Loucy (cell line): ENCODE measurements at regions not wholly inside any gene's neighbourhood (a gene's known extent, or its start where the extent isn't known, plus 50 kb on each side); places are given as distances from the start of the nearest gene placed in this dataset.

ENCODE experiments used
- H2AFZ ChIP-seq: fragments of 200-600 bp; sonication (generic); 2 replicates; pipeline ENCODE4 v1.6.0; 2016; ENCODE audit warnings: antibody characterized with exemption, mild to moderate bottlenecking, low read length, moderate library complexity
- H3F3A ChIP-seq: fragments of 200-600 bp; 2 replicates; pipeline ENCODE4 v1.6.0; 2016; ENCODE audit warnings: antibody characterized with exemption, low read depth, mild to moderate bottlenecking
- H3K27me3 ChIP-seq: fragments of 200-600 bp; sonication (generic); 2 replicates; pipeline ENCODE4 v1.6.1; 2014; ENCODE audit warnings: low read length, mild to moderate bottlenecking; ENCODE audit not compliant: insufficient read depth, poor library complexity, severe bottlenecking
- H3K36me3 ChIP-seq: fragments of 200-600 bp; sonication (generic); 2 replicates; pipeline ENCODE4 v1.6.1; 2016; ENCODE audit warnings: low read length; ENCODE audit not compliant: insufficient read depth
- H3K4me1 ChIP-seq: fragments of 200-600 bp; sonication (generic); 2 replicates; pipeline ENCODE4 v1.5.1; 2014; ENCODE audit warnings: low read length, mild to moderate bottlenecking; ENCODE audit not compliant: insufficient read depth, poor library complexity, severe bottlenecking
- H3K4me2 ChIP-seq: fragments of 200-600 bp; sonication (generic); 2 replicates; pipeline ENCODE4 v1.6.0; 2014; ENCODE audit warnings: antibody characterized with exemption, low read length, low read depth, mild to moderate bottlenecking; ENCODE audit not compliant: poor library complexity, severe bottlenecking
- H3K4me3 ChIP-seq: fragments of 200-600 bp; sonication (generic); 2 replicates; pipeline ENCODE4 v1.5.1; 2014; ENCODE audit warnings: low read length, mild to moderate bottlenecking, mixed read lengths; ENCODE audit not compliant: poor library complexity, severe bottlenecking
- H3K79me2 ChIP-seq: fragments of 200-600 bp; sonication (generic); 2 replicates; pipeline ENCODE4 v1.6.1; 2014; ENCODE audit warnings: low read length; ENCODE audit not compliant: insufficient read depth
- H3K9ac ChIP-seq: fragments of 200-600 bp; sonication (generic); 2 replicates; pipeline ENCODE4 v1.6.0; 2014; ENCODE audit warnings: mild to moderate bottlenecking, low read depth, low read length, moderate library complexity; ENCODE audit not compliant: poor library complexity, severe bottlenecking
- H3K9me2 ChIP-seq: fragments of 200-600 bp; sonication (generic); replicated peaks from 2 replicates; pipeline ENCODE4 v1.6.1; 2016; ENCODE audit warnings: low read depth, low read length, mixed read lengths
- H3K9me3 ChIP-seq: fragments of 200-600 bp; sonication (generic); 2 replicates; pipeline ENCODE4 v1.6.1; 2014; ENCODE audit warnings: mild to moderate bottlenecking, antibody characterized with exemption, low read length, low read depth; ENCODE audit not compliant: insufficient read depth
- H4K20me1 ChIP-seq: fragments of 200-600 bp; sonication (generic); 2 replicates; pipeline ENCODE4 v1.6.0; 2014; ENCODE audit warnings: antibody characterized with exemption, low read length, mild to moderate bottlenecking; ENCODE audit not compliant: insufficient read depth, poor library complexity, severe bottlenecking
- EZH2phosphoT487 ChIP-seq: fragments of 200-600 bp; IDR thresholded peaks from 2 replicates; pipeline ENCODE4 v1.6.1; 2018; ENCODE audit warnings: antibody characterized with exemption, mild to moderate bottlenecking, moderate library complexity, borderline replicate concordance
- TF ChIP-seq, protein P1 (sequence below): fragments of 200-600 bp; sonication (generic); conservative IDR thresholded peaks from 2 replicates; pipeline ENCODE4 v1.5.1; 2014; ENCODE audit warnings: mild to moderate bottlenecking, antibody characterized with exemption, low read length

DNA sequence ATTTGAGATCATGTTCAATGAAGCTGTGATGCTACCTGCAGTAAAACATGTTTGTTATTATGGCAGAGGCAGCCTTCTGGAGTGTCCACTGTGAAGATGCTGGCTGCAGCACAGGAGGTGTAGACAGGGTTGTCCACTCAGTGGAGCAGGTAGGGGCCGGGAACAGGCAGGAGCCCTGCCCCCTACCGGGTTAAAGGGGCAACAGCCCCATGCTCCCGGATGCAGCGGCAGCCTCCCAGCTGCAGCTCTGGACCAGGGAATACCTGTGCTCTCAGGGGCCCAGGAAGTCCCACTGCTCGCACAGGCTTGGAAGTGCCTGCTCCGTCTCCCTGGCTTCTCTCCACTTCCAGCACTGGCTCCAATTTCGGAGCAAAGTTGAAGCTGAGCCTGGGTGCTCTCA, 401.6 kb downstream of the FOXG1 start:
- TF ChIP-seq, protein P1, sequence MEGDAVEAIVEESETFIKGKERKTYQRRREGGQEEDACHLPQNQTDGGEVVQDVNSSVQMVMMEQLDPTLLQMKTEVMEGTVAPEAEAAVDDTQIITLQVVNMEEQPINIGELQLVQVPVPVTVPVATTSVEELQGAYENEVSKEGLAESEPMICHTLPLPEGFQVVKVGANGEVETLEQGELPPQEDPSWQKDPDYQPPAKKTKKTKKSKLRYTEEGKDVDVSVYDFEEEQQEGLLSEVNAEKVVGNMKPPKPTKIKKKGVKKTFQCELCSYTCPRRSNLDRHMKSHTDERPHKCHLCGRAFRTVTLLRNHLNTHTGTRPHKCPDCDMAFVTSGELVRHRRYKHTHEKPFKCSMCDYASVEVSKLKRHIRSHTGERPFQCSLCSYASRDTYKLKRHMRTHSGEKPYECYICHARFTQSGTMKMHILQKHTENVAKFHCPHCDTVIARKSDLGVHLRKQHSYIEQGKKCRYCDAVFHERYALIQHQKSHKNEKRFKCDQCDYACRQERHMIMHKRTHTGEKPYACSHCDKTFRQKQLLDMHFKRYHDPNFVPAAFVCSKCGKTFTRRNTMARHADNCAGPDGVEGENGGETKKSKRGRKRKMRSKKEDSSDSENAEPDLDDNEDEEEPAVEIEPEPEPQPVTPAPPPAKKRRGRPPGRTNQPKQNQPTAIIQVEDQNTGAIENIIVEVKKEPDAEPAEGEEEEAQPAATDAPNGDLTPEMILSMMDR = no peak
- no peak for TF ChIP-seq EZH2phosphoT487
- Histone ChIP-seq H3K36me3 (no peaks in the 10 kb centered on the region), H2AFZ (no peak overlapping the region), H3K9me2 (no peaks in the 10 kb centered on the region), H3K4me3 (no peak overlapping the region), H3K27me3 (no peaks in the 10 kb centered on the region), H4K20me1 (no peaks in the 10 kb centered on the region), H3K4me1 (no peaks in the 10 kb centered on the region), H3K9me3 (no peaks in the 10 kb centered on the region; the same call in 1 of the 2 replicates), H3K4me2 (no peak overlapping the region), H3K79me2 (no peaks in the 10 kb centered on the region), H3F3A (no peaks in the 10 kb centered on the region), H3K9ac (no peak overlapping the region)

- Histone ChIP-seq H4K20me1 (no peaks in the 10 kb centered on the region), H3K79me2 (no peaks in the 10 kb centered on the region), H3K9me2 (no peaks in the 10 kb centered on the region), H3K27me3 (no peaks in the 10 kb centered on the region), H2AFZ (no peak overlapping the region), H3K9ac (no peak overlapping the region), H3K4me3 (no peak overlapping the region), H3K4me2 (no peak overlapping the region), H3K9me3 (no peaks in the 10 kb centered on the region; the same call in 1 of the 2 replicates), H3K36me3 (no peaks in the 10 kb centered on the region), H3K4me1 (no peaks in the 10 kb centered on the region), H3F3A (no peaks in the 10 kb centered on the region)
- TF ChIP-seq EZH2phosphoT487 = no peak
- TF ChIP-seq, protein P1 = no peak
Observed at GRCh38 chr14:29169408-29169807, 402.8 kb downstream of the FOXG1 start.

GRCh38 chr14:29175706-29176105, 409.1 kb downstream of the FOXG1 start:
- Histone ChIP-seq H3K36me3 (no peaks in the 10 kb centered on the region), H3K4me1 (no peaks in the 10 kb centered on the region), H2AFZ (no peak overlapping the region), H3K9me2 (no peaks in the 10 kb centered on the region), H3K4me3 (no peak overlapping the region), H3K9ac (no peak overlapping the region), H3K27me3 (no peaks in the 10 kb centered on the region), H3K79me2 (no peaks in the 10 kb centered on the region), H3K4me2 (no peak overlapping the region), H3F3A (no peaks in the 10 kb centered on the region), H4K20me1 (no peaks in the 10 kb centered on the region), H3K9me3 (no peaks in the 10 kb centered on the region)
- TF ChIP-seq, protein P1 = no peak
- no peak for TF ChIP-seq EZH2phosphoT487
